H9 (cell line): ENCODE measurements at regions not wholly inside any gene's neighbourhood (a gene's known extent, or its start where the extent isn't known, plus 50 kb on each side); places are given as distances from the start of the nearest gene placed in this dataset.

Experiments
- DNase-seq: peaks from one replicate; pipeline ENCODE4 v3.0.0-alpha.2; 2017
- H2AFZ ChIP-seq: one replicate; pipeline ENCODE4 v1.6.1; 2013; ENCODE audit warnings: mild to moderate bottlenecking, low read length, control low read depth, moderate library complexity
- H2AK5ac ChIP-seq: 2 replicates; pipeline ENCODE4 v1.6.1; 2013; ENCODE audit warnings: low read length, control low read depth, mixed read lengths; ENCODE audit not compliant: insufficient read length
- H2BK120ac ChIP-seq: one replicate; pipeline ENCODE4 v1.6.1; 2013; ENCODE audit warnings: low read depth, mild to moderate bottlenecking, low read length, control low read depth, inconsistent platforms; ENCODE audit not compliant: poor library complexity, severe bottlenecking
- H2BK12ac ChIP-seq: 2 replicates; pipeline ENCODE4 v1.6.1; 2013; ENCODE audit warnings: low read length, control low read depth, mixed read lengths, low read depth; ENCODE audit not compliant: insufficient read length
- H2BK15ac ChIP-seq: 2 replicates; pipeline ENCODE4 v1.6.1; 2013; ENCODE audit warnings: low read depth, low read length, control low read depth
- H2BK20ac ChIP-seq: one replicate; pipeline ENCODE4 v1.6.1; 2013; ENCODE audit warnings: low read depth, mild to moderate bottlenecking, low read length, control low read depth, inconsistent platforms; ENCODE audit not compliant: poor library complexity, severe bottlenecking
- H2BK5ac ChIP-seq: 2 replicates; pipeline ENCODE4 v1.6.1; 2013; ENCODE audit warnings: low read length, control low read depth, mixed read lengths; ENCODE audit not compliant: insufficient read length
- H3K14ac ChIP-seq: 2 replicates; pipeline ENCODE4 v1.6.1; 2013; ENCODE audit warnings: low read length, control low read depth; ENCODE audit not compliant: insufficient read depth
- H3K18ac ChIP-seq: 2 replicates; pipeline ENCODE4 v1.6.1; 2013; ENCODE audit warnings: low read depth, mild to moderate bottlenecking, mixed read lengths, low read length, control low read depth; ENCODE audit not compliant: insufficient read length
- H3K23ac ChIP-seq: 2 replicates; pipeline ENCODE4 v1.6.1; 2013; ENCODE audit warnings: low read length, control low read depth, mixed read lengths, low read depth; ENCODE audit not compliant: insufficient read length
- H3K23me2 ChIP-seq: 2 replicates; pipeline ENCODE4 v1.6.1; 2013; ENCODE audit warnings: low read depth, mild to moderate bottlenecking, mixed read lengths, low read length, control low read depth; ENCODE audit not compliant: insufficient read length, poor library complexity, severe bottlenecking
- H3K27ac ChIP-seq: 2 replicates; pipeline ENCODE4 v1.5.1; 2013; ENCODE audit warnings: low read length, control low read depth, mixed read lengths, low read depth; ENCODE audit not compliant: insufficient read length
- H3K27me3 ChIP-seq: 2 replicates; pipeline ENCODE4 v1.6.1; 2013; ENCODE audit warnings: low read length, control low read depth, inconsistent platforms; ENCODE audit not compliant: insufficient read depth
- H3K4ac ChIP-seq: 2 replicates; pipeline ENCODE4 v1.6.1; 2013; ENCODE audit warnings: low read depth, mild to moderate bottlenecking, control low read depth, inconsistent platforms, low read length, moderate library complexity
- H3K4me1 ChIP-seq: 2 replicates; pipeline ENCODE4 v1.6.1; 2013; ENCODE audit warnings: low read length, control low read depth, inconsistent platforms; ENCODE audit not compliant: insufficient read depth
- H3K4me2 ChIP-seq: 2 replicates; pipeline ENCODE4 v1.6.1; 2013; ENCODE audit warnings: low read length, control low read depth, mixed read lengths; ENCODE audit not compliant: insufficient read length, insufficient read depth
- H3K56ac ChIP-seq: 2 replicates; pipeline ENCODE4 v1.6.1; 2013; ENCODE audit warnings: low read depth, mild to moderate bottlenecking, mixed read lengths, low read length, control low read depth; ENCODE audit not compliant: insufficient read length
- H3K79me1 ChIP-seq: 2 replicates; pipeline ENCODE4 v1.6.1; 2013; ENCODE audit warnings: low read depth, mild to moderate bottlenecking, moderate library complexity, low read length, control low read depth, inconsistent platforms; ENCODE audit not compliant: insufficient read depth, poor library complexity, severe bottlenecking
- H3K79me2 ChIP-seq: 2 replicates; pipeline ENCODE4 v1.6.1; 2013; ENCODE audit warnings: low read length, control low read depth, inconsistent platforms; ENCODE audit not compliant: insufficient read depth
- H3K9ac ChIP-seq: 2 replicates; pipeline ENCODE4 v1.6.1; 2013; ENCODE audit warnings: low read length, control low read depth, mixed read lengths; ENCODE audit not compliant: insufficient read length; ENCODE audit errors: extremely low read depth
- H3K9me3 ChIP-seq: one replicate; pipeline ENCODE4 v1.6.1; 2013; ENCODE audit warnings: low read depth, low read length, inconsistent platforms; ENCODE audit not compliant: control insufficient read depth
- H3T11ph ChIP-seq: one replicate; pipeline ENCODE4 v1.6.1; 2013; ENCODE audit warnings: mild to moderate bottlenecking, low read length, control low read depth, inconsistent platforms
- H4K20me1 ChIP-seq: one replicate; pipeline ENCODE4 v1.6.1; 2013; ENCODE audit not compliant: control insufficient read depth, insufficient read length, insufficient read depth
- H4K5ac ChIP-seq: 2 replicates; pipeline ENCODE4 v1.6.1; 2013; ENCODE audit warnings: low read depth, mild to moderate bottlenecking, mixed read lengths, low read length, control low read depth; ENCODE audit not compliant: insufficient read length
- H4K8ac ChIP-seq: replicated peaks from 2 replicates; pipeline ENCODE4 v1.6.1; 2013; ENCODE audit warnings: low read length, control low read depth, mixed read lengths, low read depth; ENCODE audit not compliant: insufficient read length
- H4K91ac ChIP-seq: 2 replicates; pipeline ENCODE4 v1.6.1; 2013; ENCODE audit warnings: low read depth, mild to moderate bottlenecking, moderate library complexity, mixed read lengths, low read length, control low read depth; ENCODE audit not compliant: insufficient read length
- H3K27ac Mint-ChIP-seq, 3 experiments: 2 replicates in 2 of 3; 3 replicates in 1 of 3; pipeline ENCODE4 v1.8.0; 2020 to 2021; ENCODE audit warnings: mixed read lengths in 3 of 3, mild to moderate bottlenecking in 1 of 3, moderate library complexity in 1 of 3
- H3K27me3 Mint-ChIP-seq: 2 replicates; pipeline ENCODE4 v1.8.0; 2021; ENCODE audit warnings: low read depth, mild to moderate bottlenecking, moderate library complexity, mixed read lengths
- H3K36me3 Mint-ChIP-seq, 3 experiments: 2 replicates in 2 of 3; 3 replicates in 1 of 3; pipeline ENCODE4 v1.8.0; 2020 to 2021; ENCODE audit warnings: low read depth in 3 of 3, mixed read lengths in 3 of 3; ENCODE audit not compliant: insufficient read depth in 1 of 3
- H3K4me1 Mint-ChIP-seq, 2 experiments: 2 replicates each; pipeline ENCODE4 v1.8.0; 2020; ENCODE audit warnings: mixed read lengths in 2 of 2
- H3K4me3 Mint-ChIP-seq, 2 experiments: 2 replicates in 1 of 2; 3 replicates in 1 of 2; pipeline ENCODE4 v1.8.0; 2020 to 2021; ENCODE audit warnings: mild to moderate bottlenecking in 2 of 2, mixed read lengths in 2 of 2, moderate library complexity in 1 of 2
- H3K9me3 Mint-ChIP-seq, 2 experiments: 2 replicates in 1 of 2; 3 replicates in 1 of 2; pipeline ENCODE4 v1.8.0; 2020; ENCODE audit warnings: mild to moderate bottlenecking in 2 of 2, mixed read lengths in 2 of 2, moderate library complexity in 1 of 2
- CTCF ChIP-seq: fragments of 200-600 bp; sonication (generic); conservative IDR thresholded peaks from 3 replicates; pipeline ENCODE4 v1.8.0; 2021; ENCODE audit warnings: antibody characterized with exemption, mild to moderate bottlenecking
- WGBS: extraction: QIAGEN DNeasy Blood & Tissue Kit; methylation state at CpG from one replicate; pipeline ENCODE4 v1.1.7; 2013; ENCODE audit warnings: missing lambda C conversion rate, low lambda C conversion rate, mixed read lengths; ENCODE audit not compliant: insufficient read length; ENCODE audit errors: extremely low coverage; 5-methylcytosine and 5-hydroxymethylcytosine counted together

- Histone ChIP-seq H3K4ac (no peak overlapping the region), H3K79me2 (no peaks in the 10 kb centered on the region; the same call in 1 of the 2 replicates), H3K27me3 (no peaks in the 10 kb centered on the region), H3K14ac (no peak overlapping the region), H4K20me1 (no peaks in the 10 kb centered on the region), H3T11ph (no peak overlapping the region), H4K8ac (no peak overlapping the region), H3K18ac (no peak overlapping the region), H2AFZ (no peak overlapping the region), H2BK120ac (no peak overlapping the region), H4K91ac (no peak overlapping the region), H2BK12ac (no peak overlapping the region), H3K9ac (no peak overlapping the region), H2BK5ac (no peak overlapping the region), H3K9me3 (no peaks in the 10 kb centered on the region), H2AK5ac (no peak overlapping the region), H2BK15ac (no peak overlapping the region), H2BK20ac (no peak overlapping the region), H3K4me2 (no peak overlapping the region), H3K23ac (no peak overlapping the region), H3K4me1 (no peaks in the 10 kb centered on the region), H4K5ac (no peak overlapping the region), H3K79me1 (no peaks in the 10 kb centered on the region), H3K56ac (no peak overlapping the region), H3K23me2 (no peaks in the 10 kb centered on the region), H3K27ac (no peak overlapping the region)
- H3K27ac Mint-ChIP-seq, result no peak overlapping the region
- H3K4me3 Mint-ChIP-seq, result no peak overlapping the region
- H3K9me3 Mint-ChIP-seq, result no peaks in the 10 kb centered on the region
- WGBS, result no CpG with 5 or more reads among the region's 3 CpGs
- no peaks in the 10 kb centered on the region for H3K36me3 Mint-ChIP-seq
- no peak for DNase-seq
- peaks cover 1% of the 10 kb centered on the region; the same call in 1 of the 2 replicates for H3K27me3 Mint-ChIP-seq
- TF ChIP-seq CTCF, result no peak
- H3K4me1 Mint-ChIP-seq, result peaks cover 9 to 20% of the 10 kb centered on the region in 2 experiments
These were observed 224.7 kb downstream of the CHRM2 start for GRCh38 chr7:137093198-137093597.
